HG02870 (cell line): ENCODE measurements at regions not wholly inside any gene's neighbourhood (a gene's known extent, or its start where the extent isn't known, plus 50 kb on each side); places are given as distances from the start of the nearest gene placed in this dataset.
"Not testable (repeated sequence)": the region's sequence is repeated elsewhere in the genome, so short reads cannot be mapped to it uniquely, and the experiment has no call there.

Experiments
- ATAC-seq: cut with Tn5 transposase; IDR thresholded peaks from one replicate; pipeline ENCODE4 v1.9.1; 2021; ENCODE audit warnings: mild to moderate bottlenecking, moderate library complexity; ENCODE audit not compliant: unreplicated experiment

GRCh38 chr12:67026487-67027246 is 242.5 kb upstream of the CAND1 start:
- no peak for ATAC-seq

- no peak for ATAC-seq
Measured at GRCh38 chr12:67028529-67028928, 240.6 kb upstream of the CAND1 start.

DNA sequence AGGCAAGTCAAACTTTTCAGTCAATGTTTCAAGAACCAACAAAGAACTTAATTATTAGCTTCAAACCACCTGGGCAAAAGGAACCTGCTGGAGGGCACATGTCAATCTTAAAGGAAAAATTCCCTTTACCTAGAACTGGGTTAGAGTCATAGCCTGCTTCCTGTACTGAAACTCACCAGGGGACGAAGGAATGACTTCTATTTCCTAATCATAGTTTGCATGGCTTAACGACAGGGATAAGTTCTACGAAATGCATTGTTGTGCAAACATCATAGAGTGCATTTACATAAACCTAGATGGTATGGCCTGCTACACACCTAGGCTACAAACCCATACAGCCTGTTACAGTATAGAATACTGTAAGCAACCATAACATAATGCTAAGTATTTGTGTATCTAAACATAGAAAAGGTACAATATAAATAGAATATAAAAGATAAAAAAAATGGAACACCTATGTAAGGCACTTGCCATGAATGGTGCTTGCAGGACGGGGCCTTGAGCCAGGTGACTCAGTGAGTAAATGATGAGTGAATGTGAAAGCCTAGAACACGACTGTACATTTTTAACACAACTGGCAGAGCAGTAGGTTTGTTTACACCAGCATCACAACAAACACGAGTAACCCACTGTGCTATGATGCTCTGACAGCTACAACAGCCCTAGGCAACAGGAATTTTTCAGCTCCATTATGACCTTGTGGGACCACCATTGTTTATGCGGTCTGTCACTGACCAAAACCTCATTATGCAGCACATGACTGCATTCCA is 234.9 kb upstream of the CAND1 start:
- no peak for ATAC-seq

GRCh38 chr12:67035121-67035520 is 234.0 kb upstream of the CAND1 start:
- ATAC-seq, result no peak

DNA sequence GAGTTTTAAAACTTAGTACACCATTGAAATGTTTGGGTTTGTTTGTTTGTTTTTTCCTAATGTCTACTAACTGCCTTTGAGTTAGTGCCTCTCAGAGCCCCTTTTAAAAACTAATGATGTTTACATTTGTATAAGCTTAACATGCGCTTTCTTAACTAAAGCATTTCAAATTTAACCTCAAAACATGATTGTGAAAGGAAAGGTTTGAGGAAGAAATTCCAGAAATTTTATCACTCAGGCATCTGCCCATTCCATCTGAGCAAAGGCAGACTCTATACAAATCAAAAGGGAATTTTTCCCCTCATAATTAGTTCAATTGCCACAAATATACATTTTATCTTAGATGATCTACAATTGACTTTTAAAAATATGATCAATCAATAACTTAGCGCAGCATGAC is 230.7 kb upstream of the CAND1 start:
- ATAC-seq, result no peak

DNA sequence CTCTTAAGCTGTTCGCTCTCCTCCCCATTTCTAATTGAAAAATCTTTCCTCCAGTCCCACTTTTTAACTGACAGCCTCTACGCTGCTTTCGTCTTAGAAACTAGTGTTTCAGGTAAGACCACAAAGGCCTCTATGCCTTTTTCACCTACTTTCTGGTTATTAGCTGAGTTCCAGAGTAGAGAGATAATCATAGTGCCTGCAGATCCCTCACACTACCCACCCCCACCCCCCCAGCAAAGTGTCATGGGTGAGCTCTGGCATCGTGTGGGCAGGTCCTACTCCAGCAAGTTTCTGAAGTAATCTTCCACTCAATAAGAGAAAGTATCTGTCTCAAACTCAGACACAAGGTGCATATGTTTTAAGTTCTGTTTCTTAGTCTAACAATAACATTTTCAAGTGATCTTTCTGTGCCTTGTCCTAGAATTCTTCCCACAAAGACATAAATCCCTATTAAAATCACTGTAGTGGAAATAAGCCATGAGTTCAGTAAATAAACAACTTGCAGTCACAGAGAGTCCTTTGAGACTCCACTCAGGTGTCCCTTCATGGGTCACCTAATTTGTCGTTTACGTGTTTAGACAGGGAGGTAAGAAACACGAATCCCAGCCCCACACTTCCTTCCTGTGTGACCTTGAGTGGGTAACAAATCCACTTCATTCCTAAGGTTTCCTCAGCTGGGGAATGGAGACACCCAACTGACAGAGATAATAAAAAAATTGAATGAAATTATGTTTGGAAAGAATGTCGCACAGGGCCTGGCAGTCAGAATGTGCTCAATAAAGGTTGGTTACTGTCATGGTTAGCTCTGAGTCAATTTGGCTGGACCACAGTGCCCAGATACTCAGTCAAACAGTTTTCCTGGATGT is 228.9 kb upstream of the CAND1 start:
- ATAC-seq, result no peak

DNA sequence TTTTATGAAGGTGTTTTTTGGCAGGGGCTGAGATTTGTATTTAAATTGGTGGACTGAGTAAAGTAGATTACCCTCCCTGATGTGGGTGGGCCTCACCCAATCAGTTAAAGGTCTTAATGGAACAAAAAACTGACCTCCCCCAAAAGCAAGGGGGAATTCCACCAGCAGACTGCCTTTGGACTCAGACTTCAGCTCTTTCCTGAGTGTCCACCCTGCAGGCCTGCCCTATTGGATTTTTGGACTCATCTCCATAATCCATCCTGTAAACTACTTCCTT is 228.4 kb upstream of the CAND1 start:
- ATAC-seq, result no peak

GRCh38 chr12:67042697-67043131 is 226.4 kb upstream of the CAND1 start:
- no peak for ATAC-seq

DNA sequence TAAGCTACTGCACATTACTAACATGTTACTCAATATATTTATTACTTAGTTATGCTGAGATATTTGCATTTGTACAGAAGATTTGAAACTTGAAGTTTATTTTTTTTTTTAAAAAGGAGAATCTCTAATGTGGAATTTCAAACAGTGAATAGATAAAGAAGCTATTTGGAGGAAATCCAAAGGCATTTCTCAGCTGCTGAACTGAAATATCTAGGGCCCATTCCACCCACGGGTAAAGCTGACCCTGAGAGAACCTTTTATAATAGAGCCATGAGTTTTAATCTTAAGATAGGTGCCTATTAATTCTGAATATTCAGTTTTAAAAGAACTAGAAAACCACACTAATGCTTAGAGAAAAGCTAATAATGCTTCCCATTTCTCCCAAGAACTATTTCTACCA is 225.4 kb upstream of the CAND1 start:
- no peak for ATAC-seq

DNA sequence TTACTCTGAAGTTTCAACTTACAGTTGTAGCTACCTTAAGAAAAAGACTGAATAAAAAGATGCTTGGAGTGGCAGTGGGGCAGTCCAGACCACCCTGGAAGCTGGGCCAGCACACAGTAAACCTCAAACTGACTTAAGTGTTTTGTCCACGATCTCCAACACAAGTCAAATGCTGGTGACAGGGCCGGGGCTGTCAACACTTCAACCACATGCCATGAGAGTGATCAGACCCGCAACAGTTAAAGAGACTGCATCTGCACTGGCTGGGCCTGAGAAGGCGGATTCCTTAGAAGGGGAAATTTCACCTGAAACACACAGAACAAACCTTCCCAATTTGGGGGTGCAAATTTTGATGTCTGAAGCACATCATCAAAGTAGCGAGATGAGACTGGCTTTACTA is 223.5 kb upstream of the CAND1 start:
- no peak for ATAC-seq

DNA sequence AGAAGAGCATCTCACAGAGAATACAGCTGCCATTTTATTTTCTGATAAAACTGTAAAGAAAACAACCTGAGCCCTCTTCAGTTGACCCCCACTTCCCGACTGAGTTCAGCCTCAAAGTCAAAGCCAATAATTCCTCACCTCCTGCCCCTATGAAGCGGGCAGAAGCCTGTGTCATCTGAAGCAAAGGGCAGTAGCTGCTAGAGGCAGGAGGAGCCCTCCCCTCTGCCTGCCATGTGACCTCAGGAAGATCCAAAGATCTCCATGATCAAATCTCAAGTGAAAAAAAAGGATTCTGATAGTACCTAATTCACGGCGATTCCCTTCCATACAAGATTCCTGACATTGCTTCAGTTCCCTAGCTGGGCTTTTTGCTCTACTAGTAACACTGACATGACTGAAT is 223.1 kb upstream of the CAND1 start:
- ATAC-seq, result no peak

- ATAC-seq, result no peak
Measured at GRCh38 chr12:67047634-67048033, 221.5 kb upstream of the CAND1 start.

GRCh38 chr12:67048371-67048770 is 220.8 kb upstream of the CAND1 start:
- no peak for ATAC-seq

DNA sequence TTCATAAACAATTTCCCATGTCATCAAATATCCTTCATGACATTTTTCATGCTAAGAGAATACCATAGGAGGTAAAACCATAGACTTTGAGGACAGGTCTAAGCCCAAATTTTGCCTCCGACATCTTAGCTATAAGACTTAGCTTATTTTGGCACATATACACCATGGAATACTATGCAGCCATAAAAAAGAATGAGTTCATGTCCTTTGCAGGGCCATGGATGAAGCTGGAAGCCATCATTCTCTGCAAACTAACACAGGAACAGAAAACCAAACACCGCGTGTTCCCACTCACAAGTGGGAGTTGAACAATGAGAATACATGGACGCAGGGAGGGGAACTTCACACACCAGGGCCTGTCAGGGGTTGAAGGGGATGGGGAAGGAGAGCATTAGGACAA is 220.0 kb upstream of the CAND1 start:
- ATAC-seq, result not testable (repeated sequence)

DNA sequence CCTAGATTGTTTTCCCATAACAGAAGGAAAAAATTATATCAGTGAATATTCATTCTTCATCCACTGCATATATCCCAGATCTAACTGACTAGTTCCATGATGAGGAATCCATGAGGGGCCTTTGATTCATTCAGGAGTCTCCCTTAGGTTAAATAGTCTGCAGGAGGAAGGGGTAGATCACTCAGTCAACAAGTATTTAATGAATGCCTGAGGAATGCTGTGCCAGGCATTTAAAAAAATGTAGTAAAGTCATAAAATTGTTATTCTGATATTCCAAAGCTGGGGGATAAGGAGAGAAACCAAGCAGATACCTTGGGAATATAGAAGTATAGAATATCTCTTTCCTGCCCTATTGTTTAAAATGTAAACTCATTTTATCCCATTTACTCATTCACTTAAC is 216.2 kb upstream of the CAND1 start:
- no peak for ATAC-seq

GRCh38 chr12:67056329-67056728 is 212.8 kb upstream of the CAND1 start:
- ATAC-seq, result no peak

- ATAC-seq, result no peak
Measured at GRCh38 chr12:67057072-67057471, 212.1 kb upstream of the CAND1 start.

GRCh38 chr12:67062193-67062592 is 207.0 kb upstream of the CAND1 start:
- no peak for ATAC-seq

GRCh38 chr12:67067453-67068203 is 201.5 kb upstream of the CAND1 start:
- ATAC-seq, result no peak

GRCh38 chr12:67068204-67068731 is 200.9 kb upstream of the CAND1 start:
- no peak for ATAC-seq
